NB4 (cell line): ENCODE measurements at regions not wholly inside any gene's neighbourhood (a gene's known extent, or its start where the extent isn't known, plus 50 kb on each side); places are given as distances from the start of the nearest gene placed in this dataset.
"Not testable (repeated sequence)": the region's sequence is repeated elsewhere in the genome, so short reads cannot be mapped to it uniquely, and the experiment has no call there.

ENCODE experiments used
- DNase-seq: peaks from one replicate; pipeline ENCODE4 v3.0.0; 2010; ENCODE audit warnings: low read depth
- H3K4me3 ChIP-seq: one replicate; pipeline ENCODE4 v1.5.1; 2011; ENCODE audit warnings: mild to moderate bottlenecking, low read depth, low read length, moderate library complexity
- MYC ChIP-seq: IDR thresholded peaks from 2 replicates; pipeline ENCODE4 v1.6.1; 2011; ENCODE audit warnings: low read depth, low read length
- POLR2A ChIP-seq: IDR thresholded peaks from 2 replicates; pipeline ENCODE4 v1.6.1; 2011; ENCODE audit warnings: mild to moderate bottlenecking; ENCODE audit not compliant: insufficient read length; ENCODE audit errors: extremely low read depth
- TF ChIP-seq, protein P1 (sequence below): IDR thresholded peaks from one replicate; pipeline ENCODE4 v1.5.1; 2012; ENCODE audit warnings: low read depth, low read length
- TF ChIP-seq, protein P2 (sequence below): IDR thresholded peaks from 2 replicates; pipeline ENCODE4 v1.6.1; 2011; ENCODE audit warnings: low read depth, low read length

DNA sequence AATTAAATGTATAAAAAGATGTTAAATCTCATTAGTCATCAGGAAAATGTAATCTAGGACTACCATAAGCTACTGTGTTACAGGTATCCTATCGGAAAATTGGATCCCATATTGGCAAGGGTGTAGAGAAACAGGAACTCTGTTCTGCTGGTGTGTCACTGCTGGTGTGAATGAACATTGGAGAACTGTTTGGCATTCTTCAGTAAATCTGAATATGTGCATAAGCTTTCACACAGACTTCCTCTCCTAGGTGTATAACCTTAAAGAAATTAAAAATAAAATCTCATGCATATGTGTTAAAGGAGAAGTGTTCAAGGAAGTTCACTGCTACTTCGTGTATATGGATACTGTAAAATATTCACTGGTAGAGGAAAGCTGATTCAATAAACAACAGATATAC lies 484.6 kb upstream of the TLE4 start:
- TF ChIP-seq MYC (no peak), POLR2A (no peak)
- TF ChIP-seq, protein P1, sequence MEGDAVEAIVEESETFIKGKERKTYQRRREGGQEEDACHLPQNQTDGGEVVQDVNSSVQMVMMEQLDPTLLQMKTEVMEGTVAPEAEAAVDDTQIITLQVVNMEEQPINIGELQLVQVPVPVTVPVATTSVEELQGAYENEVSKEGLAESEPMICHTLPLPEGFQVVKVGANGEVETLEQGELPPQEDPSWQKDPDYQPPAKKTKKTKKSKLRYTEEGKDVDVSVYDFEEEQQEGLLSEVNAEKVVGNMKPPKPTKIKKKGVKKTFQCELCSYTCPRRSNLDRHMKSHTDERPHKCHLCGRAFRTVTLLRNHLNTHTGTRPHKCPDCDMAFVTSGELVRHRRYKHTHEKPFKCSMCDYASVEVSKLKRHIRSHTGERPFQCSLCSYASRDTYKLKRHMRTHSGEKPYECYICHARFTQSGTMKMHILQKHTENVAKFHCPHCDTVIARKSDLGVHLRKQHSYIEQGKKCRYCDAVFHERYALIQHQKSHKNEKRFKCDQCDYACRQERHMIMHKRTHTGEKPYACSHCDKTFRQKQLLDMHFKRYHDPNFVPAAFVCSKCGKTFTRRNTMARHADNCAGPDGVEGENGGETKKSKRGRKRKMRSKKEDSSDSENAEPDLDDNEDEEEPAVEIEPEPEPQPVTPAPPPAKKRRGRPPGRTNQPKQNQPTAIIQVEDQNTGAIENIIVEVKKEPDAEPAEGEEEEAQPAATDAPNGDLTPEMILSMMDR = no peak
- TF ChIP-seq, protein P2, sequence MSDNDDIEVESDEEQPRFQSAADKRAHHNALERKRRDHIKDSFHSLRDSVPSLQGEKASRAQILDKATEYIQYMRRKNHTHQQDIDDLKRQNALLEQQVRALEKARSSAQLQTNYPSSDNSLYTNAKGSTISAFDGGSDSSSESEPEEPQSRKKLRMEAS = no peak
- no peak for DNase-seq
- H3K4me3 ChIP-seq = no peak overlapping the region

DNA sequence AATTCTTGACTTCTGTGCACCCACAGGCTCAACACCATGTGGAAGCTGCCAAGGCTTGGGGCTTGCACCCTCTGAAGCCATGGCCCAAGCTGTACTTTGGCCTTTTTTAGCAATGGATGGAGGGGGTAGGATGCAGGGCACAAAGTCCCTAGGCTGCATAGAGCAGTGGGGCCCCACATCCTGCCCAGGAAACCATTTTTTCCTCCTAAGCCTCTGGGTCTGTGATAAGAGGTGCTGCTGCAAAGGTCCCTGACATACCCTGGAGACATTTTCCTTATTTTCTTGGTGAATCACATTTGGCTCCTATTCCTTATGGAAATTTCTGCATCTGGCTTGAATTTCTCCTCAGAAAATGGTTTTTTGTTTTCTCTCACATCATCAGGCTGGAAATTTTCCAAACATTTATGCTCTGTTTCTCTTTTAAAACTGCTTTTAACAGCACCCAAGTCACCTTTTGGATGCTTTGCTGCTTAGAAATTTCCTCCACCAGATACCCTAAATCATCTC lies 482.7 kb upstream of the TLE4 start:
- TF ChIP-seq, protein P1 = no peak
- TF ChIP-seq, protein P2 = no peak
- TF ChIP-seq MYC = no peak
- TF ChIP-seq POLR2A = no peak
- no peak for DNase-seq
- no peak overlapping the region for H3K4me3 ChIP-seq

DNA sequence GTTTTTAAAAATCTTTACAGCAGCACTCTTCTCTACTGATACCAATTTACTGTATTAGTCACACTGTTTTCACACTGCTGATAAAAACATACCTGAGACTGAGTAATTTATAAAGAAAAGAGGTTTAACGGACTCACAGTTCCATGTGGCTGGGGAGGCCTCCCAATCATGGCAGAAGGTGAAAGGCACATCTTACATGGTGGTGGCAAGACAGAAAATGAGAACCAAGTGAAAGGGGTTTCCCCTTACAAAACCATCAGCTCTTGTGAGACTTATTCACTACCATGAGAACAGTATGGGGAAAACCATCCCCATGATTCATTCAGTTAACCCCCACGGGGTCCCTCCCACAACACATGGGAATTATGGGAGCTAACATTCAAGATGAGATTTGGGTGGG lies 481.9 kb upstream of the TLE4 start:
- not testable (repeated sequence) for H3K4me3 ChIP-seq, DNase-seq

DNA sequence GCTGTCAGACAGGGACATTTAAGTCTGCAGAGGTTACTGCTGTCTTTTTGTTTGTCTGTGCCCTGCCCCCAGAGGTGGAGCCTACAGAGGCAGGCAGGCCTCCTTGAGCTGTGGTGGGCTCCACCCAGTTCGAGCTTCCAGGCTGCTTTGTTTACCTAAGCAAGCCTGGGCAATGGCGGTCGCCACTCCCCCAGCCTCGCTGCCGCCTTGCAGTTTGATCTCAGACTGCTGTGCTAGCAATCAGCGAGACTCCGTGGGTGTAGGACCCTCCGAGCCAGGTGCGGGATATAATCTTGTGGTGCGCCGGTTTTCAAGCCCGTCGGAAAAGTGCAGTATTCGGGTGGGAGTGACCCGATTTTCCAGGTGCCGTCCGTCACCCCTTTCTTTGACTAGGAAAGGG lies 468.5 kb upstream of the TLE4 start:
- not testable (repeated sequence) for DNase-seq, H3K4me3 ChIP-seq

DNA sequence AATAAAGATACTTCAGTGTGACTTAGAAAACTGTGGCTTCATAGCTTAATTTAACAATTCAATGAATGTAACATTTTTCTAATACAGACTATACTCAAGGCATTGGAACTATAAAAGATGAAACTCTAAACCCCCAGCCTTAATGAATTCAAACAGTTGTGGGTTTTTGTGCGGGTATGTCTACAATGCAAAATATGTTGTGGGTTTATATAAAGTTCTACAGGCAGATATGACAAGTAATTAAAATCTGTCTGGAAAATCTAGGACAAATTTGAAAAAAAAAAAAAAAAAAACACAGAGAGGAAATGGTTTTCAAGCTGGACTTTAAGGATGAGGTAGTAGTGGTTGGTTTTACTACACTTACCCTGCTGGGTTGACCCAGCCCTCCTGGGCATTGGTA lies 467.5 kb upstream of the TLE4 start:
- TF ChIP-seq, protein P2 = no peak
- TF ChIP-seq MYC (no peak), POLR2A (no peak)
- TF ChIP-seq, protein P1 = no peak
- no peak for DNase-seq
- no peak overlapping the region for H3K4me3 ChIP-seq

DNA sequence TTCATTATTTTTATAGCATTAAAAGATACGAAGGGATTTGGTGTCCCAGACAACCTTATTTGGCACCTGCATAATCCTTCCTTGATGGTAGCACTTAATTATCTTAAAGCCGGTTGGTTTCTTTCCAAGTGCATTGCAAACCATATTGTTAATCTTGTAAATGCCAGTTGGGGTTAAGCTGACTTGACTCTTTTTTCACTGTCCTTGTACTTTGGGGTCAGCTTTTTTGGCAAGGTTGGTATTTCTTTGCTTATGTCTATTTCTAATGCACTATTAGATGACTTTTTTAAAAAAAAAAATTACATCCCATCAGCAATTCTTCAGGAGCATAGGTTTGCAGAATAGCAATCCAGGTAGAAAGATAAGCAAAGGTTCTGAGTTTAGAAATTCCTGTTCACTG lies 466.8 kb upstream of the TLE4 start:
- no peak for TF ChIP-seq MYC
- TF ChIP-seq, protein P2 = no peak
- TF ChIP-seq POLR2A = no peak
- TF ChIP-seq, protein P1 = no peak
- no peak for DNase-seq
- no peak overlapping the region for H3K4me3 ChIP-seq

DNA sequence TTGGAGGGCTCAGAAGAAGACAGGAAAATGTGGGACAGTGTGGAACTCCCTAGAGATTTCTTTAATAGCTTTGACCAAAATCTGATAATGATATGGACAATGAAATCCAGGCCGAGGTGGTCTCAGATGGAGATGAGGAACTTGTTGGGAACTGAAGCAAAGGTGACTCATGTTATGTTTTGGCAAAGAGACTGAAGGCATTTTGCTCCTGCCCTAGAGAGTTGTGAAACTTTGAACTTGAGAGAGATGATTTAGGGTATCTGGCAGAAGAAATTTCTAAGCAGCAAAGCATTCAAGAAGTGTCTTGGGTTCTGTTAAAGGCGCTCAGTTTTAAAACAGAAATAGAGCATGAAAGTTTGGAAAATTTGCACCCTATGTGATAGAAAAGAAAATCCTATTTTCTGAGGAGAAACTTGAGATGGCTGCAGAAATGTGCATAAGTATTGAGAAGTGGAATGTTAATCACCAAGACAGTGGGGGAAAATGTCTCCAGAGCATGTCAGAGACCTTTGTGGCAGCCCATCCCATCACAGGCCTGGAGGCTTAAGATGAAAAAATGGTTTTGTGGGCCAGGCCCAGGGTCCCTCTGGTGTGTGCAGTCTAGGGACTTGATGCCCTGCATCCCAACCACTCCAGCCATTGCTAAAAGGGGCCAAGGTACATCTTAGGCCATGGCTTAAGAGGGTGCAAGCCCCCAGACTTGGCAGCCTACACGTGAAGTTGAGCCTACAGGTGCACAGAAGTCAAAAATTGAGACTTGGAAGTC lies 463.7 kb upstream of the TLE4 start:
- no peak overlapping the region for H3K4me3 ChIP-seq
- DNase-seq = no peak
- TF ChIP-seq MYC (no peak), POLR2A (no peak)
- TF ChIP-seq, protein P2 = no peak
- TF ChIP-seq, protein P1 = no peak
